ENCODE measurements at regions not wholly inside any gene's neighbourhood (a gene's known extent, or its start where the extent isn't known, plus 50 kb on each side); places are given as distances from the start of the nearest gene placed in this dataset.

- TF ChIP-seq PBX3 (CRISPR knock-in tag; IDR thresholded peaks at IDR 0.05) (no peak), ZNF560 (tag by site-specific recombination; IDR thresholded peaks at IDR 0.05; ENCODE audit: borderline replicate concordance) (no peak), ZNF155 (tag by site-specific recombination; IDR thresholded peaks at IDR 0.05) (no peak), ZFHX2 (tag by site-specific recombination; conservative IDR thresholded peaks at IDR 0.05) (no peak), ZNF169 (tag by site-specific recombination; IDR thresholded peaks at IDR 0.05) (no peak), ZNF518A (tag by site-specific recombination; conservative IDR thresholded peaks at IDR 0.05; ENCODE audit: low read depth) (no peak), KLF9 (tag by site-specific recombination; IDR thresholded peaks at IDR 0.05; ENCODE audit: low read depth) (no peak)
Measured at GRCh38 chr2:168316073-168316440, 68.7 kb upstream of the STK39 start (continued).

- Histone ChIP-seq H3K9me3 (ENCODE audit: control insufficient read depth, insufficient read depth, low read depth, low read length) (no peaks in the 10 kb centered on the region), H3K36me3 (ENCODE audit: control insufficient read depth in 2 of 2, insufficient read depth in 1 of 2, low read length in 2 of 2) (no peaks in the 10 kb centered on the region), H3K4me3 (ENCODE audit: low read depth, low read length) (no peak overlapping the region), H3K27ac (ENCODE audit: extremely low read depth, low read depth, low read length) (no peak overlapping the region), H3K4me1 (ENCODE audit: control insufficient read depth, insufficient read depth, low read length) (0 out of 2 replicates have a peak, but pooled peaks cover 2% of the 10 kb centered on the region)
- CTCF ChIA-PET = interaction anchor here (0.8 to 1.3 kb wide), 2 partner anchors 9 to 26 kb away, joined by 3 read pairs; no protein-coding TSS in a partner anchor
- POLR2A ChIA-PET = no interaction called here
- no peak for TF ChIP-seq KLF17 (tag by site-specific recombination; IDR thresholded peaks at IDR 0.05)
- no peak for TF ChIP-seq SP2 (tag by site-specific recombination; IDR thresholded peaks at IDR 0.05)
- TF ChIP-seq ZNF488 (tag by site-specific recombination; IDR thresholded peaks at IDR 0.05) = no peak
Measured at GRCh38 chr2:168317282-168317681, 69.9 kb upstream of the STK39 start.

- no peaks in the 10 kb centered on the region for H3K4me1 ChIP-seq (ENCODE audit: control insufficient read depth, insufficient read depth, low read length)
- H3K36me3 ChIP-seq (ENCODE audit: control insufficient read depth in 2 of 2, insufficient read depth in 1 of 2, low read length in 2 of 2) = no peaks in the 10 kb centered on the region
- no peaks in the 10 kb centered on the region for H3K9me3 ChIP-seq (ENCODE audit: control insufficient read depth, insufficient read depth, low read depth, low read length)
- TF ChIP-seq ZBTB17 (tag by site-specific recombination; IDR thresholded peaks at IDR 0.05) = no peak
- ChIA-PET POLR2A (no interaction called here), CTCF (no interaction called here)
- no peak overlapping the region for H3K27ac ChIP-seq (ENCODE audit: extremely low read depth, low read depth, low read length)
- H3K4me3 ChIP-seq (ENCODE audit: low read depth, low read length) = no peak overlapping the region
Measured at GRCh38 chr2:168320267-168320666, 72.9 kb upstream of the STK39 start.

All from HEK293 (cell line).